ENCODE measurements at regions not wholly inside any gene's neighbourhood (a gene's known extent, or its start where the extent isn't known, plus 50 kb on each side); places are given as distances from the start of the nearest gene placed in this dataset.

DNA sequence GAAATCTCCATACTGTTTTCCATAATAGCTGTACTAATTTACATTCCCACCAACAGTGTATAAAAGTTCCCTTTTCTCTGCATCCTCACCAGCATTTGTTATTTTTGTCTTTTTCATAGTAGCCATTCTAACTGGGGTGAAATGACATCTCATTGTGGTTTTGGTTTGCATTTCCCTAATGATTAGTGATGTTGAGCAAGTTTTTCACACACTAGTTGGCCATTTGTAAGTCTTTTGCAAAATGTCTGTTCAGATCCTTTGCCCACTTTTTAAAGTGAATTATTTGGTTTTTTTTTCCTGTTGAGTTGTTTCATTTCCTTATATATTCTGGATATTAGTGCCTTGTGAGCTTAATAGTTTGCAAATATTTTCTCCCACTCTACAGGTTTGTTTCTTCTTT, 101.0 kb upstream of the NFE2L3 start:
- Histone ChIP-seq H3K27me3 (ENCODE audit: control insufficient read depth, insufficient read depth, low read length) (no peaks in the 10 kb centered on the region), H3K9ac (ENCODE audit: low read length in 3 of 3) (no peak overlapping the region), H3K4me3 (ENCODE audit: low read length in 3 of 3) (no peak overlapping the region), H3K27ac (ENCODE audit: low read depth in 2 of 2, low read length in 2 of 2) (no peak overlapping the region), H3K4me1 (ENCODE audit: control insufficient read depth in 2 of 3, insufficient read depth in 2 of 3, low read depth in 1 of 3, low read length in 3 of 3) (no peaks in the 10 kb centered on the region), H3K9me3 (ENCODE audit: control insufficient read depth in 2 of 3, insufficient read depth in 1 of 3, low read length in 3 of 3) (no peaks in the 10 kb centered on the region), H3K36me3 (ENCODE audit: control insufficient read depth in 2 of 3, insufficient read depth in 3 of 3, low read length in 3 of 3) (no peaks in the 10 kb centered on the region)
- intact Hi-C loops (cut with DNase I): loop anchor here (10.0 kb wide), 1 partner anchor 146 kb away; no protein-coding TSS in a partner anchor
- DNase-seq (no peak), FAIRE-seq (no peak)
- TF ChIP-seq, protein P1, sequence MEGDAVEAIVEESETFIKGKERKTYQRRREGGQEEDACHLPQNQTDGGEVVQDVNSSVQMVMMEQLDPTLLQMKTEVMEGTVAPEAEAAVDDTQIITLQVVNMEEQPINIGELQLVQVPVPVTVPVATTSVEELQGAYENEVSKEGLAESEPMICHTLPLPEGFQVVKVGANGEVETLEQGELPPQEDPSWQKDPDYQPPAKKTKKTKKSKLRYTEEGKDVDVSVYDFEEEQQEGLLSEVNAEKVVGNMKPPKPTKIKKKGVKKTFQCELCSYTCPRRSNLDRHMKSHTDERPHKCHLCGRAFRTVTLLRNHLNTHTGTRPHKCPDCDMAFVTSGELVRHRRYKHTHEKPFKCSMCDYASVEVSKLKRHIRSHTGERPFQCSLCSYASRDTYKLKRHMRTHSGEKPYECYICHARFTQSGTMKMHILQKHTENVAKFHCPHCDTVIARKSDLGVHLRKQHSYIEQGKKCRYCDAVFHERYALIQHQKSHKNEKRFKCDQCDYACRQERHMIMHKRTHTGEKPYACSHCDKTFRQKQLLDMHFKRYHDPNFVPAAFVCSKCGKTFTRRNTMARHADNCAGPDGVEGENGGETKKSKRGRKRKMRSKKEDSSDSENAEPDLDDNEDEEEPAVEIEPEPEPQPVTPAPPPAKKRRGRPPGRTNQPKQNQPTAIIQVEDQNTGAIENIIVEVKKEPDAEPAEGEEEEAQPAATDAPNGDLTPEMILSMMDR (IDR thresholded peaks at IDR 0.05; ENCODE audit: borderline replicate concordance, extremely low read depth, insufficient read depth): no peak

DNA sequence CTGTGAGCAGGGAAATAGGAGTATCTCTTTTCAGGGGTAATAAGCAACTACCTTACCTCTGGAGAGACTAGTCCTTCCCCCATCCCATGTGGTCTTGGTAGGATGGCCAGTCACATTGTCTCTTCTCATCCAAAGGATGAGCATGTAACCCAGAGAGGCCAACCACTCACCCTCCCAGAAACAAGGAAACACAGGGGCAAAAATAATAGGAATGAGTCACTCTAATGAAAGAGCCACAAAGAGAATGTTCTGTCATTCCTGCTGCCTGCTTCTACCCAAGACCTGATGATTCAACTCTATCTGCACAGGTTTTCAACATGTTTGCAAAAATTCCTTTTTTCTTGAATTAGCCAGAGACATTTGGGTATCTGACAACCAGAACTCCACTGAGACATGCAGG, 99.3 kb upstream of the NFE2L3 start:
- intact Hi-C loops (cut with DNase I): loop anchor here (10.0 kb wide), 1 partner anchor 148 kb away; no protein-coding TSS in a partner anchor
- TF ChIP-seq, protein P1 (IDR thresholded peaks at IDR 0.05; ENCODE audit: borderline replicate concordance, extremely low read depth, insufficient read depth): no peak
- H3K9me3 ChIP-seq (ENCODE audit: control insufficient read depth in 2 of 3, insufficient read depth in 1 of 3, low read length in 3 of 3): no peaks in the 10 kb centered on the region
- FAIRE-seq: no peak
- no peaks in the 10 kb centered on the region for H3K36me3 ChIP-seq (ENCODE audit: control insufficient read depth in 2 of 3, insufficient read depth in 3 of 3, low read length in 3 of 3)
- no peaks in the 10 kb centered on the region for H3K4me1 ChIP-seq (ENCODE audit: control insufficient read depth in 2 of 3, insufficient read depth in 2 of 3, low read depth in 1 of 3, low read length in 3 of 3)
- H3K4me3 ChIP-seq (ENCODE audit: low read length in 3 of 3): no peak overlapping the region
- H3K27me3 ChIP-seq (ENCODE audit: control insufficient read depth, insufficient read depth, low read length): no peaks in the 10 kb centered on the region
- DNase-seq: no peak
- no peak overlapping the region for H3K9ac ChIP-seq (ENCODE audit: low read length in 3 of 3)
- no peak overlapping the region for H3K27ac ChIP-seq (ENCODE audit: low read depth in 2 of 2, low read length in 2 of 2)

DNA sequence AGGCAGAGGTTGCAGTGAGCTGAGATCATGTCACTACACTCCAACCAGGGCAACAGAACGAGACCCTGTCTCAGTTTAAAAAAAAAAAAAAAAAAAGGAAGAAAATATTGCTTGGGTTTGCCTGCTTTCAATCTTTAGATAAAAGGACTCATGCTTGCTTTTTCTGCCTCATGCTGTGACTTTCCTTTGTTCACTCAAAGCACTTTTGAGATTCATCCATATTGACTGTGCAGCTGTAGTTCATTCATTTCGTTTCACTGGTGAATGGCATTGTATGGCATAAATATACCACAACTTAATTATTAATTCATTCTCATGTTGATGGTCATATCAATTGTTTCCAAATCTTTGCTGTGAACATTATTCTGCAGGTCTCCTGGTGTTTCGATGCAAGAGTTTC, 97.6 kb upstream of the NFE2L3 start:
- H3K27ac ChIP-seq (ENCODE audit: low read depth in 2 of 2, low read length in 2 of 2): no peak overlapping the region
- no peak overlapping the region for H3K9ac ChIP-seq (ENCODE audit: low read length in 3 of 3)
- TF ChIP-seq, protein P1 (IDR thresholded peaks at IDR 0.05; ENCODE audit: borderline replicate concordance, extremely low read depth, insufficient read depth): no peak
- no peak for FAIRE-seq
- H3K4me3 ChIP-seq (ENCODE audit: low read length in 3 of 3): no peak overlapping the region
- no peaks in the 10 kb centered on the region for H3K27me3 ChIP-seq (ENCODE audit: control insufficient read depth, insufficient read depth, low read length)
- no peaks in the 10 kb centered on the region for H3K9me3 ChIP-seq (ENCODE audit: control insufficient read depth in 2 of 3, insufficient read depth in 1 of 3, low read length in 3 of 3)
- intact Hi-C loops (cut with DNase I): loop anchor here (10.0 kb wide), 1 partner anchor 150 kb away; no protein-coding TSS in a partner anchor
- H3K36me3 ChIP-seq (ENCODE audit: control insufficient read depth in 2 of 3, insufficient read depth in 3 of 3, low read length in 3 of 3): no peaks in the 10 kb centered on the region
- no peaks in the 10 kb centered on the region for H3K4me1 ChIP-seq (ENCODE audit: control insufficient read depth in 2 of 3, insufficient read depth in 2 of 3, low read depth in 1 of 3, low read length in 3 of 3)
- DNase-seq: no peak

DNA sequence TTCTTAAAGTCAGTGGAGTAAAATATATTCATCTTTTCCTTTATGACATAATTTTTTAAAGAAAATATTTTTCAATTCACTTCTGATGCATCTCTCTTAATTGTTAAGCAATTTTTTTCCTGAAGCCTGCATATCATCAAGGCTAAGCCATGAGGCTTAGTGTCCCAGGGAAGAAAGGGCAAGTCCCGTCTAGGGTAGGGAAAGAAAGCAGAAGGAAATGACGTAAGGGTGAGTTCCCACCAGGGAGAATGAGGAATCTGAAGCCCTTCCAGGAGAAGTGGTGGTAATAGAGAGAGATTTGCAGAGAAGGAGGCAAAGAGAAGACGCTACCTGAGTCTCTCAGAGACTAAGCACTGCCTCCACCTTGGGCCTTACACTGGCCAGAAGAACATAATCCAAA, 96.8 kb upstream of the NFE2L3 start:
- intact Hi-C loops (cut with DNase I): loop anchor here (10.0 kb wide), 1 partner anchor 150 kb away; no protein-coding TSS in a partner anchor
- no peaks in the 10 kb centered on the region for H3K27me3 ChIP-seq (ENCODE audit: control insufficient read depth, insufficient read depth, low read length)
- H3K27ac ChIP-seq (ENCODE audit: low read depth in 2 of 2, low read length in 2 of 2): no peak overlapping the region
- H3K36me3 ChIP-seq (ENCODE audit: control insufficient read depth in 2 of 3, insufficient read depth in 3 of 3, low read length in 3 of 3): no peaks in the 10 kb centered on the region
- TF ChIP-seq, protein P1 (IDR thresholded peaks at IDR 0.05; ENCODE audit: borderline replicate concordance, extremely low read depth, insufficient read depth): no peak
- FAIRE-seq (no peak), DNase-seq (no peak)
- no peaks in the 10 kb centered on the region for H3K9me3 ChIP-seq (ENCODE audit: control insufficient read depth in 2 of 3, insufficient read depth in 1 of 3, low read length in 3 of 3)
- H3K9ac ChIP-seq (ENCODE audit: low read length in 3 of 3): no peak overlapping the region
- no peaks in the 10 kb centered on the region for H3K4me1 ChIP-seq (ENCODE audit: control insufficient read depth in 2 of 3, insufficient read depth in 2 of 3, low read depth in 1 of 3, low read length in 3 of 3)
- no peak overlapping the region for H3K4me3 ChIP-seq (ENCODE audit: low read length in 3 of 3)

Data from kidney (tissue), 13 donors.